NCI-H526 treated with DMSO at 0.1 percent for 48 hours (cell line): ENCODE measurements at regions not wholly inside any gene's neighbourhood (a gene's known extent, or its start where the extent isn't known, plus 50 kb on each side); places are given as distances from the start of the nearest gene placed in this dataset.

Experiments used
- DNase-seq: peaks from one replicate; lab custom pipeline; 2025; lab: John Stamatoyannopoulos, UW

- no peak for DNase-seq
Measured at GRCh38 chrX:103158317-103158621, 56.6 kb upstream of the BEX4 start.

GRCh38 chrX:103157496-103158316 is 57.2 kb upstream of the BEX4 start:
- peak; percentile 3 for DNase-seq

- DNase-seq, result no peak
Measured at GRCh38 chrX:103155201-103155600, 59.7 kb upstream of the BEX4 start.

- DNase-seq, result no peak
Measured at GRCh38 chrX:103153661-103154060, 60.7 kb upstream of the NXF3 start.

- DNase-seq, result no peak
Measured at GRCh38 chrX:103151799-103152198, 58.9 kb upstream of the NXF3 start.

GRCh38 chrX:103149652-103150051 is 56.7 kb upstream of the NXF3 start:
- no peak for DNase-seq

- no peak for DNase-seq
Measured at GRCh38 chrX:103148075-103148474, 55.1 kb upstream of the NXF3 start.
